HS-5 (cell line): ENCODE measurements at regions not wholly inside any gene's neighbourhood (a gene's known extent, or its start where the extent isn't known, plus 50 kb on each side); places are given as distances from the start of the nearest gene placed in this dataset.

ENCODE experiments used
- DNase-seq: peaks from one replicate; pipeline ENCODE4 v3.0.0-alpha.2; 2012; ENCODE audit warnings: low read depth

DNA sequence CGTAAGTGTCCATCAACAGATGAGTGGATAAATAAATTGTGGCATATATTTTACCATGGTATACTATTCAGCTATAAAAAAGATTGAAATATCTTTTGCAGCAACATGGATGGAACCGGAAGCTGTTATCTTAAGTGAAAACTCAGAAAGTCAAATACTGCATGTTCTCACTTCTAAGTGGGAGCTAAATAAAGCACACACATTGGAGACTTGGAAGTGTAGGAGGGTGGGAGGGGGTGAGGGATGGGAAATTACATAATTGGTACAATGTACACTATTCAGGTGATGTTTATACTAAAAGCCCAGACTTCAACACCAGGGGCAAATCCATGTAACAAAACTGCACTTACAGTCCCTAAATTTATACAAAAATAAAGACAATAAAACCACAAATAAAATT lies 72.6 kb upstream of the SPRY1 start:
- no peak for DNase-seq

DNA sequence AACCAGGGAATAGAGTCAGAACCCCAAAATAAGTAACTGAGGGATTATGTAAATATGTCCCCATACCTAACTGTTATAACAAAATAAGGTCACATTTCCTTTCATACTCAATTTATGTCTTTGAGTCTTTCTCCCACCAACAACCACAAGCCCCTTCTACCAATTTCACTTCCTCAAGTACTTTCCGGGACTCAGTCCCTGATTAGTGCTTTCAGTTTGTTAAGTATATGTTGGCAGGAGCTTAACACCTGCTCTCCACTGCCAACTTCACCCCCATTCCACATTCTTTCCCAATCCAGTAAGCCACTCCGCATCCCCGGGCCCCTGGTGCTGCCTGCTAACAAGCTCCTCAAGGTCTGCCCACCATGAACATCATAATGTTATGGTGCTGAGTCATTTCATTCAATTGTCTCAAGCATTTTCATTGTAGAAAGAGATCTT lies 71.3 kb upstream of the SPRY1 start:
- DNase-seq, result no peak

DNA sequence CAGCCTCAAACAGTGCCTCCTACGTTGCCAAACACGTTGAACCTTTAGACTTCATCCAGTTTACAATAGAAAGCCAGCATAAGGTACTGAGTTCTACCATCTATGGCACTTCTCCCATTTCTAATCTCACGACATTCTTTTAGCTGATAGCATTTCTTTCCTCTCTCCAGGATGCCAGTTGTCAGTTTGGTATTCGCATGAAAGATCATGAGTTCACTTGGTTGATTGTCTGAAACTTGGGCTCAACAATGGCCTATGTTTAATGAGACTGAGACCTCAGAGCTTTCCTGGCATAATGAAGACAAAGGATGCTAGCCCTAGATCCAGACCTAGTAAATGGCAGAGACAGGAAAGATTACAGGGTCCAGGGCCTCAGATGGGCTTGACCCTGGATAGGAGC lies 69.2 kb upstream of the SPRY1 start:
- no peak for DNase-seq

DNA sequence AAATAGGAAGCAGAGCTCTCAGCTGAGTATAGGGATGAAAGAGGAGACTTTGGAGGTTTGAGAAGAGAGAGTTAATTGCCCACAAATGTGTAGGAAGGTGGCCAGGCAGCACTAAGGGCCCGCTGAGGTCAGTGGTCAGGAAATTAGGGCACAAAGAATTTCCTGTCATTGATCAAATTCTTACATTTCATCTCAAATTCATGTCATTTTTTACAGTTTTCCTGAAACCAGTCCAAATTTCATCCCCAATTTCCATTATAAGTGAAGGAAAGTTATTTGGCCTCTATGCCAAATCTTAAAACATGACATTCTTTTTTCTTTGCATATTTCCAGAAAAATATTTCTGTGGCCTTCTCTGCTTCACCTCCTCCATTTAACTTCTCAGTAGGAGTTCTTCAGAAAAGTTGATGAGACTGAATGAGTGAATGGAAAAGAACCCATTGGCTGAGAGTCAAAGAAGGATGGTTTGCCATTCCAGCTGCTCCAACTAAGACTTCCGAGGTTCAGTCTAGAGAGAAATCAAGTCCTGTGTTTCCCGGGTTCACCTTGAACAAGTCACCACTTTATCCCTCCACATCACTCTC lies 68.7 kb upstream of the SPRY1 start:
- no peak for DNase-seq

DNA sequence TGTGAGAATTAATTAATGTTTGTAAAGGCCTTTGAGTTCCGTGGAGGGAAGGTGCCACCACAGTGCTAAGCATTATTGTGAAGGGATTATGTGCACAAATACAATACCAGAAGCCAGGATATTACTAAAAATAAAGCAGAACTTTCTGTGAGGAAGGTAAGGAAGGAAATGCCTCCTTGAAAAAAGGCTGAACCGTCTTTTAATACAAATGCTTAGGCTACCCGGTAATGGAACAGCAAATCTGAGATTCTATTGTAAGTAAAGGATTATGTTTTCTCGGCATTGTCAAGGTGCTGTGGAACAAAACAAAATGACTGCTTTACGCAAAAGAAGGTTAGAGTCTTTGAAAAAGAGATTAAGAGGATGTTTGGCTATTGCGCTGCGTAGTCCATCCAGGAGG lies 57.9 kb upstream of the SPRY1 start:
- DNase-seq, result no peak

DNA sequence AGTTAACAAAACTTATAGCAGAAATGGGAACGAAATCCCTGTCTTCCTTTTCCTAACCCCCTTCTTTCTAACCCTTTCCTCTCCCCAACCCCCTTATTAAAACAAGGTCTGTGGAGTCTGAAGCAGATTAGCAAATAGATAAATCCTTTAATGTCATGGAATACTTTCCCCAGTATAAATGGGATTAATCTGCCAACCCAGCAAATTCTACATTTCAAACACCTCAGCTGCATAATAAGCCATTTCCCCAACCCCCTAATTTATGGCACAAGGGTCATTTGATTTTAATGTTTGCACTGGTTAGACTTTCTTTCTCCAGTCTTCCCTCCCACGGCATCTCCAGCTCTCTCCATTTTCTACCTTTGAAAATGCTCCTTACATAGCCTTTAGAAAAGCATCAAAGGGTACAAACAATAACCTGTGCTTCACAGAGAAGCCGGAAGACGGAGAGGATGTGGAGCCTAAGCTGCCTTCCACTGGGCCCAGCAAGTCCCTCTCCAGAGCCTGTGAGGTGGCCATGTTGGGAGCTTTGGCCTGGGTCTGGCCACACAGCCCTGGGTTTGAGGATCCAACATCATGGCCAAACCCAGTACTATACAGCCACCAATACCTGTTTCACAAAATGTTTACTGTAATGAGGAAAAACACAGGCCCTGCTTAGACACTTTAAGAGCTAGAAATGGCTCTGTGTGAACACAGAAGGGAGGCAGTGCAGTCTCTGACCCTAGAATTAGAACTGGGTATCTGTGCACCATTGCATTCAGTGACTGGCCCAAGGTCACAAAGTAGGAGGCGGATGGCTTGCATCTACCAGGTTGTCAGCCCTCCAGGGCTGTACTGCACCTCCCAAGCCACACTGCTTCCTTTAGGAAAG lies 56.9 kb upstream of the SPRY1 start:
- DNase-seq, result no peak

DNA sequence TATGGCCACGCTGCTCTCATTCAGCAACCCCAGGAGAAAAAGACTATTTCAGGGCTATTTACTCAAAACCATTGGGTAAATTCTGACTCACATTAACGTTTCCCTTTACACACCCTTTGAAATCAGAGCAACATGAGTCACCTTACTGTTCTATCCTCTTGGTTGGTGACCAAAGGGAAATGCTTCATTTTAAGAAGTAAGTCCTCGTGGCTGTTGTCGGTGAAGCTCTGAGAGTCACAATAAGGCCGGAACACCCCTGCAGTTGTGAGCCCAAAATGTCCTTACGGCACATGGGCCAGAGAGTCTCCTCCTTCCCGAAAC lies 56.3 kb upstream of the SPRY1 start:
- DNase-seq, result peak; percentile 79

DNA sequence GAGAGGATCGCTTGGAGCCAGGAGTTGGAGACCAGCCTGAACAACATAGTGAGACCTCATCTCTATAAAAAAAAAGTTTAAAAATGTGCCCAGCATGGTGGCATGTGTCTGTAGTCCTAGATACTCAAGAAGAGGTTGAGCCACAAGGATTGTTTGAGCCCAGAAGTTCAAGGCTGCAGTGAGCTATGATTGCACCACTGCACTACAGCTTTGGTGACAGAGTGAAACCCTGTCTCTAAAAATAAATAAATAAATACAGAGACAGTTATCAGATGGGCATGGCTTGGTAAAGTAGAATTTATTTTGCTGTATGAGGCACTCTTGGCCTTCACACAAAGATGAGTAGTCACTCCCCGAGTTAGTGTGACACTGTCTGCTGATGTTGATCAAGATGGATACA lies 54.1 kb upstream of the SPRY1 start:
- DNase-seq, result no peak

DNA sequence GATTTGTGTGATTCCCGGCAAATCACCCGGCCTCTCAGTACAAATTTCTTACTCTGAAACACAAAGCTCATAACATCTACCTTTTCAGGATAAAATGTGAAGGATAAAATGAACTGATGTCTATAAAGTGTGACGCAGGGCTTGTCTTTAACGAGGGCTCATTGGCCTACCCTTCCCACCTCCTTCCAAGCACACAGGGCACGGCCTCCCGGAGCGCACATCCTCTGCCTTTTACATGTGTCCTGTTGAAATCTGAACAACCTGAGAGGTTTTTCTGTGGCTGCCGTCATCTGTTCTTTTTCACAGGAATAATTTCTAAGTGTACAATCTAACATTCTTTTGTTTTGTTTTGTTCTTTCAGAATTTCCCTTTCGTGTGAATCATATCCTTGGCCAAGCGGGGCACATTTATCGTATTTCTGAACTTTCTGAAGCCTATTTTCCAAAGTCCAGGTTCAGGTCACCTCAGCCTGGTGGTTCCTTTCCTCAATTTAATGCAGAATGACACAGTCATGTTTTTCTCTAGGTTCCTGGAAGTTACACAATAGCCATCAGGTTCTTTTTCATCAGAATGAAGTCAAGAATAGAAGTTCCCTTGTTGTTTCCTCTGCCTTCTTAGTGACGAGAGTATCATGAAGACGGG lies 53.1 kb upstream of the SPRY1 start:
- no peak for DNase-seq

DNA sequence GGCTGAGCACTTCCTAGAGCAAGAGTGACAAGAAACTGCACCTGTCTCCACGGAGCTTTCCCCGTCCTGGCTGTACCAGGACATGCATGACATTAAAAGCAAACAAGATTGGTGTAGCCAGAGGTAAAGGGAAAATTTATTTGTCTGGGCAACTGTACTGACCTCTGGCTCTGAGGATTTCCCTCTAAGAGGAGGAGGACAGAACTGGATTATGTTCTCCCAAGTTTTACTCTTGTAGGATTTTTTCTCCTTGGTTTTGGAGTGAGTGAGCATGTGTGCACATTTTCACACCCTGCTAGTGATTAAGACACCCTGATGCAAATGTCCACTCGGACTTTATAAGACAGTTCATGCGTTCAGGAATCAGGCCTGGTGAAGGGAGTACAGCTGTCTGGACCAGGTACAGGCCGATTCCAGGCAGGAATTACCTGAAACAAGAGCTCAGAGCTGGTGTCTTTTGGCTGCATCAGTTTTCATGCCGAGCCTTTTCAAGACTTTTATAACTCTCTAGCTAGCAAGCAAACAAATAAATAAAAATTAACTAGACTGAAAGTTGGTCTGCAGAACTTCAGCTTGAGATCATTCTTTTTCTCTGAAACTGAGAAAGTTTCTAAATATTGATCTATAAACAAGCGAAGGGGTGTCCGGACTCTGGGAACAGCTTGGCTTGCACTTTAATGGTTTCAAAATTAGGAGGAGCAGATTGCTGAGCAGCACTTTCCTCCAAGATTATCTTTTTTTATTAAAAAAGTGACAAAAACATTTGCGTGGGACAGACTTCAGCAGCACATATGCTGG lies 51.3 kb upstream of the SPRY1 start:
- DNase-seq, result no peak

DNA sequence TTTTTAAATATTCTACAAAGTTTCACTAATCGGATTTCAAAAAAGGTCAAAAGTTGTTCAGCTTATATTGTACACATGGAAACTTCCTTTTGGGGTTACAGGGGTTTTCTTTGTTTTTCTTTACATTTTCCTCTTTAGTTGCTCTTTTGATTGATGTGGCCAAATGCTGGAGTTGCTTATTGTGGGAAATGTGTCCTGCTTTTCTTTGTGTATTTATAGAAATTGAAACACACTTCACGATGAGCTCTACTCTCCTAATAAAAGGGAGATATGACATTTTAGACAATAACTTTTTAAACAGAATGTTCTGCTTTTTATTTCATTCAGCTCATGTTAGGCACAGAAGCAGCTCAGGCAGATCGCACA lies 50.7 kb upstream of the SPRY1 start:
- DNase-seq, result no peak

DNA sequence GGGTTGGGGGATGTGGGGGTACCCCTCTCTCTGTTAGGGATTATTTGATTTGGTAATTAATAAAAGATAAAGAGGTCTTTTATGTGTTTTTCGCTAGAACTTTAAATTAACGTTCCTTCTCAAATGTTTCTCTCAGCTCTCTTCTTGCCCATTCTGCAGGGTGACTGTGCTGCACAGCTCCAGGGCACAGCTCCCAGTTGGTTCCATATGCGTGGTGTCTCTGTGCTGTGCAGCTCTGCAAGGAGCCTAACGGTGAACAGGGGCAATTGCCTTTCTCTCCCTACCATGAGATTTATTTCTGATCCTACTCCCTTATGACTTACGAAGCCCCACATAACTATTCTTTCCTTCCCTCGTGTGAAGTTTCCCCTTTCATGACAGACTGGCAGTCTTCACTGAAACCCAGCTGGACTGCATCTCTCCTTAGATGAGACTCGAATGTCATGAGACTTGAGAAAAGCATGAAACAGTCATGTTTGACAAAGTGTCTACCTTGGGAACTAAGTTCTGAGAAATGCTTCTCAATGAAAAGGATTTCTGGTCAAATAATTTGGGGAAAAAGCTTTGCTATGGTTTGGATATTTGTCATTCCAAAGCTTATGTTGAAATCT lies 50.2 kb upstream of the SPRY1 start:
- DNase-seq, result no peak
